Mammary epithelial cell (primary cell): ENCODE measurements at regions not wholly inside any gene's neighbourhood (a gene's known extent, or its start where the extent isn't known, plus 50 kb on each side); places are given as distances from the start of the nearest gene placed in this dataset.

Experiments
- EZH2 ChIP-seq: IDR thresholded peaks from 2 replicates; pipeline ENCODE4 v1.6.1; 2012; ENCODE audit warnings: low read length, inconsistent platforms, borderline replicate concordance
- TF ChIP-seq, protein P1 (sequence below), 2 donors: IDR thresholded peaks in 1 of 2; conservative IDR thresholded peaks in 1 of 2; 2 replicates each; pipeline ENCODE4 v1.5.1; 2011 to 2012; ENCODE audit warnings: inconsistent platforms in 2 of 2, low read length in 2 of 2, mild to moderate bottlenecking in 2 of 2, control low read depth in 1 of 2, low read depth in 1 of 2; ENCODE audit not compliant: insufficient read depth in 1 of 2; ENCODE audit errors: extremely low read depth in 1 of 2

DNA sequence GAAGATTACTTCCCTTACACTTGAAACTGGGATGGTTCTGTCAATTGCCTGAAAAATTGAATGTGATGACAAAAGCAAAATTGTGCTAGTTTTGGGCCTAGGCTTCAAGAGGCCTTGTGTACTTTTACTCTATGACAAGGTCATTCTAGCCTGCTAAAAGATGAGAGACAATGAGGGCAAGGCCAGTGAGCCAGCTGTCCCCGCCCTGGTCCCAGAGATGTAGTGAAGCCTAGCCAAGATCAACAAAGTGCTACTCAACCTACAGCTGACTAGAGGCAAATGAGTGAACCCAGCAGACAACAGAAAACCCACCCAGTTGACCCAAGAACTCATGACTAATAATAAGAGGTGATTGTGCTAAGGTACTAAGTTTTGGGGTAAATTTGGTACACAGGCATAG, 248.7 kb downstream of the IL15 start:
- TF ChIP-seq, protein P1, sequence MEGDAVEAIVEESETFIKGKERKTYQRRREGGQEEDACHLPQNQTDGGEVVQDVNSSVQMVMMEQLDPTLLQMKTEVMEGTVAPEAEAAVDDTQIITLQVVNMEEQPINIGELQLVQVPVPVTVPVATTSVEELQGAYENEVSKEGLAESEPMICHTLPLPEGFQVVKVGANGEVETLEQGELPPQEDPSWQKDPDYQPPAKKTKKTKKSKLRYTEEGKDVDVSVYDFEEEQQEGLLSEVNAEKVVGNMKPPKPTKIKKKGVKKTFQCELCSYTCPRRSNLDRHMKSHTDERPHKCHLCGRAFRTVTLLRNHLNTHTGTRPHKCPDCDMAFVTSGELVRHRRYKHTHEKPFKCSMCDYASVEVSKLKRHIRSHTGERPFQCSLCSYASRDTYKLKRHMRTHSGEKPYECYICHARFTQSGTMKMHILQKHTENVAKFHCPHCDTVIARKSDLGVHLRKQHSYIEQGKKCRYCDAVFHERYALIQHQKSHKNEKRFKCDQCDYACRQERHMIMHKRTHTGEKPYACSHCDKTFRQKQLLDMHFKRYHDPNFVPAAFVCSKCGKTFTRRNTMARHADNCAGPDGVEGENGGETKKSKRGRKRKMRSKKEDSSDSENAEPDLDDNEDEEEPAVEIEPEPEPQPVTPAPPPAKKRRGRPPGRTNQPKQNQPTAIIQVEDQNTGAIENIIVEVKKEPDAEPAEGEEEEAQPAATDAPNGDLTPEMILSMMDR (conservative IDR thresholded peaks at IDR 0.05 in 1 of 2, IDR thresholded peaks at IDR 0.05 in 1 of 2; ENCODE audit: extremely low read depth in 1 of 2, insufficient read depth in 1 of 2, low read depth in 1 of 2, low read length in 2 of 2), result no peak
- no peak for TF ChIP-seq EZH2
